Stomach (tissue), 4 donors: ENCODE measurements at regions not wholly inside any gene's neighbourhood (a gene's known extent, or its start where the extent isn't known, plus 50 kb on each side); places are given as distances from the start of the nearest gene placed in this dataset.

ENCODE experiments used
- CTCF ChIP-seq, 7 experiments: fragments of 450-650 bp in 4 of 7; fragments of 200-600 bp in 3 of 7; sonication (generic) in 3 of 7; IDR thresholded peaks; one replicate each; pipeline ENCODE4 v1.5.1; 2016 to 2019; ENCODE audit warnings: antibody characterized with exemption in 7 of 7, control low read depth in 2 of 7, mild to moderate bottlenecking in 1 of 7
- EP300 ChIP-seq: sonication (generic); formaldehyde crosslinking; IDR thresholded peaks from one replicate; pipeline ENCODE4 v1.6.1; 2017; ENCODE audit warnings: antibody characterized with exemption
- POLR2A ChIP-seq, 4 donors: fragments of 450-650 bp; IDR thresholded peaks; one replicate each; pipeline ENCODE4 v1.6.1; 2016; ENCODE audit warnings: antibody characterized with exemption in 4 of 4, control low read depth in 2 of 4, mild to moderate bottlenecking in 1 of 4, moderate library complexity in 1 of 4
- POLR2AphosphoS5 ChIP-seq, 3 donors: sonication (generic); formaldehyde crosslinking; IDR thresholded peaks; one replicate each; pipeline ENCODE4 v1.6.1; 2016; ENCODE audit warnings: antibody characterized with exemption in 3 of 3

- TF ChIP-seq EP300: no peak
- TF ChIP-seq POLR2A (IDR thresholded peaks at IDR 0.05): no peak
- no peak for TF ChIP-seq POLR2AphosphoS5 (IDR thresholded peaks at IDR 0.05)
- no peak for TF ChIP-seq CTCF (IDR thresholded peaks at IDR 0.05)
Observed at GRCh38 chr13:109485136-109485794, 301.1 kb downstream of the IRS2 start.
